Neural crest cell (in vitro differentiated cells): ENCODE measurements at regions not wholly inside any gene's neighbourhood (a gene's known extent, or its start where the extent isn't known, plus 50 kb on each side); places are given as distances from the start of the nearest gene placed in this dataset.

Source experiments
- DNase-seq: peaks from one replicate; pipeline ENCODE4 v3.0.0; 2021; ENCODE audit warnings: low read depth, mixed read lengths, low spot score
- H3K27ac Mint-ChIP-seq: one replicate; pipeline ENCODE4 v1.8.0; 2021; ENCODE audit warnings: mild to moderate bottlenecking, mixed read lengths; ENCODE audit not compliant: unreplicated experiment
- H3K27me3 Mint-ChIP-seq: 2 replicates; pipeline ENCODE4 v1.8.0; 2021; ENCODE audit warnings: low read depth, mild to moderate bottlenecking, mixed read lengths
- H3K36me3 Mint-ChIP-seq: 2 replicates; pipeline ENCODE4 v1.8.0; 2021; ENCODE audit warnings: low read depth, mild to moderate bottlenecking, mixed read lengths
- H3K4me1 Mint-ChIP-seq: 2 replicates; pipeline ENCODE4 v1.8.0; 2021; ENCODE audit warnings: mixed read lengths
- H3K4me3 Mint-ChIP-seq: one replicate; pipeline ENCODE4 v1.8.0; 2021; ENCODE audit warnings: mild to moderate bottlenecking, mixed read lengths
- H3K9me3 Mint-ChIP-seq: 2 replicates; pipeline ENCODE4 v1.8.0; 2021; ENCODE audit warnings: mixed read lengths
- CTCF ChIP-seq: fragments of 200-600 bp; sonication (generic); conservative IDR thresholded peaks from 2 replicates; pipeline ENCODE4 v1.5.0; 2021; ENCODE audit warnings: antibody characterized with exemption, mild to moderate bottlenecking

GRCh38 chr3:59424268-59425010, 374.6 kb upstream of the CFAP20DC start:
- no peak for TF ChIP-seq CTCF
- DNase-seq = no peak
- no peak overlapping the region for H3K4me3 Mint-ChIP-seq
- no peaks in the 10 kb centered on the region for H3K27me3 Mint-ChIP-seq
- no peaks in the 10 kb centered on the region for H3K36me3 Mint-ChIP-seq
- H3K4me1 Mint-ChIP-seq = peaks cover 8% of the 10 kb centered on the region
- H3K27ac Mint-ChIP-seq = no peak overlapping the region
- H3K9me3 Mint-ChIP-seq = peaks cover 2% of the 10 kb centered on the region

- no peak for DNase-seq
- Mint-ChIP-seq H3K27ac (no peak overlapping the region), H3K4me3 (no peak overlapping the region), H3K9me3 (peaks cover 2% of the 10 kb centered on the region), H3K36me3 (no peaks in the 10 kb centered on the region), H3K27me3 (no peaks in the 10 kb centered on the region), H3K4me1 (peaks cover 13% of the 10 kb centered on the region)
- no peak for TF ChIP-seq CTCF
Observed at GRCh38 chr3:59423707-59424106, 373.9 kb upstream of the CFAP20DC start.

- no peaks in the 10 kb centered on the region for H3K27me3 Mint-ChIP-seq
- no peak for DNase-seq
- H3K4me1 Mint-ChIP-seq = peaks cover 19% of the 10 kb centered on the region
- H3K9me3 Mint-ChIP-seq = peaks cover 2% of the 10 kb centered on the region
- H3K4me3 Mint-ChIP-seq = no peak overlapping the region
- no peaks in the 10 kb centered on the region for H3K36me3 Mint-ChIP-seq
- TF ChIP-seq CTCF = no peak
- no peak overlapping the region for H3K27ac Mint-ChIP-seq
Observed at GRCh38 chr3:59422312-59422711, 372.5 kb upstream of the CFAP20DC start.

GRCh38 chr3:59418836-59419235, 369.0 kb upstream of the CFAP20DC start:
- peak overlapping the region; percentile 23 for H3K27ac Mint-ChIP-seq
- peaks cover 5% of the 10 kb centered on the region for H3K9me3 Mint-ChIP-seq
- no peak overlapping the region for H3K4me3 Mint-ChIP-seq
- H3K4me1 Mint-ChIP-seq = peaks cover 13% of the 10 kb centered on the region
- H3K36me3 Mint-ChIP-seq = no peaks in the 10 kb centered on the region
- no peak for DNase-seq
- no peaks in the 10 kb centered on the region for H3K27me3 Mint-ChIP-seq
- no peak for TF ChIP-seq CTCF

GRCh38 chr3:59412516-59412915, 362.7 kb upstream of the CFAP20DC start:
- Mint-ChIP-seq H3K9me3 (peaks cover 2% of the 10 kb centered on the region), H3K27me3 (no peaks in the 10 kb centered on the region), H3K36me3 (no peaks in the 10 kb centered on the region), H3K4me1 (no peaks in the 10 kb centered on the region), H3K27ac (no peak overlapping the region), H3K4me3 (no peak overlapping the region)
- TF ChIP-seq CTCF = no peak
- no peak for DNase-seq
